ENCODE measurements at regions not wholly inside any gene's neighbourhood (a gene's known extent, or its start where the extent isn't known, plus 50 kb on each side); places are given as distances from the start of the nearest gene placed in this dataset.

- ChIA-PET CTCF (no interaction called here), POLR2A (no interaction called here), RAD21 (ENCODE audit: low non-redundant PET in 1 of 2, low total read pairs in 2 of 2, uncharacterized antibody in 2 of 2, unreplicated experiment in 2 of 2) (no interaction called here)
- intact Hi-C loops (cut with micrococcal nuclease) = no loop called here
- H3K27ac ChIP-seq (ENCODE audit: low read depth, low read length) = no peak overlapping the region
- H3K79me2 ChIP-seq (ENCODE audit: insufficient read depth, low read length) = no peaks in the 10 kb centered on the region
- H3K4me2 ChIP-seq (ENCODE audit: low read length) = no peak overlapping the region
- no peak for TF ChIP-seq CBX3 (IDR thresholded peaks at IDR 0.05; ENCODE audit: low read depth)
- TF ChIP-seq CTCF (IDR thresholded peaks at IDR 0.05 in 2 of 3, conservative IDR thresholded peaks at IDR 0.05 in 1 of 3; ENCODE audit: borderline replicate concordance in 1 of 3, insufficient read depth in 1 of 3, low read depth in 2 of 3, low read length in 2 of 3) = no peak
- no peak for TF ChIP-seq ATF3 (IDR thresholded peaks at IDR 0.05)
- no peak for TF ChIP-seq ZFX (IDR thresholded peaks at IDR 0.05)
- no peak for TF ChIP-seq POLR2A (IDR thresholded peaks at IDR 0.05; ENCODE audit: borderline replicate concordance, extremely low read depth, insufficient read depth, insufficient read length)
- no peak for TF ChIP-seq SP1 (IDR thresholded peaks at IDR 0.05; ENCODE audit: low read depth)
- no peak for TF ChIP-seq MAX (IDR thresholded peaks at IDR 0.05)
- no peak for TF ChIP-seq TCF7L2 (IDR thresholded peaks at IDR 0.05; ENCODE audit: borderline replicate concordance, extremely low read depth, insufficient read depth, insufficient read length)
- no peak for TF ChIP-seq ZBTB33 (IDR thresholded peaks at IDR 0.05; ENCODE audit: extremely low read depth, insufficient replicate concordance, low read length)
- no peak for TF ChIP-seq ZNF274 (IDR thresholded peaks at IDR 0.05; ENCODE audit: low read depth, low read length)
- no peak for TF ChIP-seq YY1 (IDR thresholded peaks at IDR 0.05; ENCODE audit: extremely low read depth, insufficient replicate concordance, low read depth, low read length)
- no peak for TF ChIP-seq JUND (IDR thresholded peaks at IDR 0.05)
- no peak for TF ChIP-seq CEBPB (IDR thresholded peaks at IDR 0.05; ENCODE audit: low read depth)
- no peak for TF ChIP-seq EZH2 (IDR thresholded peaks at IDR 0.05)
- no peak for TF ChIP-seq EGR1 (IDR thresholded peaks at IDR 0.05; ENCODE audit: low read depth)
- no peak for TF ChIP-seq RAD21 (IDR thresholded peaks at IDR 0.05; ENCODE audit: low read depth)
- no peaks in the 10 kb centered on the region for H3K36me3 ChIP-seq (ENCODE audit: control insufficient read depth in 1 of 2, insufficient read depth in 2 of 2, low read length in 2 of 2)
- H3K4me3 ChIP-seq (replicated peaks in 1 of 2; ENCODE audit: low read depth in 1 of 2, low read length in 2 of 2) = no peak overlapping the region
- H3K4me1 ChIP-seq (ENCODE audit: control insufficient read depth in 1 of 2, insufficient read depth in 2 of 2, low read length in 2 of 2) = no peaks in the 10 kb centered on the region
- H3K9me2 ChIP-seq (ENCODE audit: insufficient read depth) = no peaks in the 10 kb centered on the region
- H3K9me3 ChIP-seq (ENCODE audit: control insufficient read depth in 1 of 2, insufficient read depth in 1 of 2, low read depth in 1 of 2, low read length in 2 of 2) = peaks cover 0 to 3% of the 10 kb centered on the region in 2 experiments; a peak in 1 of 4 replicates
- DNase-seq (ENCODE audit: low read depth, low spot score) (no peak), ATAC-seq (no peak)
- no peaks in the 10 kb centered on the region for H4K20me1 ChIP-seq (ENCODE audit: insufficient read depth)
- H2AFZ ChIP-seq (ENCODE audit: low read depth, low read length, poor library complexity, severe bottlenecking) = no peak overlapping the region
- H3K27me3 ChIP-seq (ENCODE audit: insufficient read depth, low read length) = no peaks in the 10 kb centered on the region
- BruUV-seq (replicated peaks) = no TSS peak
- no peak overlapping the region for H3K9ac ChIP-seq (ENCODE audit: low read length)
Measured at GRCh38 chr13:86038490-86038889, 239.3 kb upstream of the SLITRK6 start.

Data from HCT116 (cell line).